NCI-H2029 (cell line): ENCODE measurements at regions not wholly inside any gene's neighbourhood (a gene's known extent, or its start where the extent isn't known, plus 50 kb on each side); places are given as distances from the start of the nearest gene placed in this dataset.
"Not testable (repeated sequence)": the region's sequence is repeated elsewhere in the genome, so short reads cannot be mapped to it uniquely, and the experiment has no call there.

Experiments used
- DNase-seq: peaks from one replicate; lab custom pipeline; 2025; lab: John Stamatoyannopoulos, UW

DNA sequence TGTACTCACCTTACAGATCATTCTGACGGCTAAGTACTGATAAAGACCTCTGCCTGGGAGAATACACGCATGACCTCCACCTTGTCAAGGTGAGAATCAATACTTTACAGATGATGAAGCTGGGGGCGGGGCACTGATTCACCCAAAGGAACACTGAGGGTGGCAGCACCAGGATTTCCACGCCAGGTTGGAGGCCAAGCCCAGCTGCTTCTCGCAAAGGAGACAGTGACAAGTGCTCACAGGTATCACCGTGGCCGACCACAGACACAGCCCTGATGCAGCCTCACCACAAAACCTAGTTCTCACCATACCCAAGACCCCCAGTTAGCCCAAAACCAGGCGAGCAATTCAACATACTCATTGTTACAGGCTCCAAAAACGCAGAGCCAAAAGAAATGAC lies 434.2 kb downstream of the SOX9 start:
- no peak for DNase-seq

DNA sequence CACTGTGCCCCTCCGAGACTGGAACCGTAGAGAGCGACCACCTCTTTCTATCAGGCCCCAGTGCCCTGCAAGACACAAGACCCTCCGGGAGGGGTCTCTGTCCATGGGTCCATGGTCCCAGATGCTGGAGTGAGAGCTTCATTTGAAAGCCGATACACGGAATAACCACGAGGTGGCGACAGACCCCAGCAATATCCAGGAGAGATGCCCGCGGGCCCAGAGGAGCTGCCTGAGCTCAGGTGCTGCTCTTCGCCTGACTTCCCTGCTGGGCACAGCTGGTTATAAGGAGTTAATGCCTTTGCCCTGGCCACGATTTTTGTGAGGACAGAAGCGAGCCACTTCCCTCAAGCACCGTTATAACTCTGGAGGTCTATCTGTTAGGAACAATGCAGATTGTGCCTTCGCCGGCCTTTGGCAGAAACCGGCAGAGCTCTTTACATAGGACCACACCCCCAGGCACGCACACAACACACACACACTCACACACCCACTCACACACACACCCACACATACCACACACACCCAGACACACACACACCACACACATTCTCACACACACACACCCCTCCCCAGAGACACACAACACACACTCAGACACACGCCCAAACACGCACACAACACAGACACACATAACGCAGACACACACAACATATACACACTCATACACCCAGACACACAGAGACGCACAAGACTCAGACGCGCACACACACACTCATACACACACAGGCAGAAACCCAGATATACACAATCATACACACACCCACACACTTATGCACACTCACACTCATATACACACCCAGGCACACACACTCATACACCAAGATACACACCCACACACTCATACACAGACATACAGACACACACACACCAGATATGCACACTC lies 436.4 kb downstream of the SOX9 start:
- DNase-seq: peak; percentile 48

DNA sequence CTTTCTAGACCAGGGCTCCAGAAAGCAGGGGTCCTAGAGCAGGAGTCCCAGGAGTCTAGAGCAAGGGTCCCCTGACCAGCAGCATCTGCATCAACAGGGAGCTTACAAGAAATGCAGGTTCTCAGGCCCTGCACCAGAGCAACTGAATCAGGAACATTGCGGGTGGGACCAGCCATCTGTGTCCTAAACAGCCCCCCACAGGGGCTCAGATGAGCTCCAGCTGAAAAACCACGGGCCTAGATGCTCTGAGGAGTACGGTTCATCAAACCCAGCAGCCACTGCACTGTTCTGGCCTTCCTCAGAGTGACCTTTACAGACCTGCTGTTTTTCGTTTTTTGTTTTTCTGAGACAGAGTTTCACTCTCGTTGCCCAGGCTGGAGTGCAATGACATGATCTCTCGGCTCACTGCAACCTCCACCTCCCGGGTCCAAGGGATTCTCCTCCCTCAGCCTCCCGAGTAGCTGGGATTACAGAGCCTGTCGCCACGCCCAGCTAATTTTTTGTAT lies 438.2 kb downstream of the SOX9 start:
- DNase-seq: no peak

DNA sequence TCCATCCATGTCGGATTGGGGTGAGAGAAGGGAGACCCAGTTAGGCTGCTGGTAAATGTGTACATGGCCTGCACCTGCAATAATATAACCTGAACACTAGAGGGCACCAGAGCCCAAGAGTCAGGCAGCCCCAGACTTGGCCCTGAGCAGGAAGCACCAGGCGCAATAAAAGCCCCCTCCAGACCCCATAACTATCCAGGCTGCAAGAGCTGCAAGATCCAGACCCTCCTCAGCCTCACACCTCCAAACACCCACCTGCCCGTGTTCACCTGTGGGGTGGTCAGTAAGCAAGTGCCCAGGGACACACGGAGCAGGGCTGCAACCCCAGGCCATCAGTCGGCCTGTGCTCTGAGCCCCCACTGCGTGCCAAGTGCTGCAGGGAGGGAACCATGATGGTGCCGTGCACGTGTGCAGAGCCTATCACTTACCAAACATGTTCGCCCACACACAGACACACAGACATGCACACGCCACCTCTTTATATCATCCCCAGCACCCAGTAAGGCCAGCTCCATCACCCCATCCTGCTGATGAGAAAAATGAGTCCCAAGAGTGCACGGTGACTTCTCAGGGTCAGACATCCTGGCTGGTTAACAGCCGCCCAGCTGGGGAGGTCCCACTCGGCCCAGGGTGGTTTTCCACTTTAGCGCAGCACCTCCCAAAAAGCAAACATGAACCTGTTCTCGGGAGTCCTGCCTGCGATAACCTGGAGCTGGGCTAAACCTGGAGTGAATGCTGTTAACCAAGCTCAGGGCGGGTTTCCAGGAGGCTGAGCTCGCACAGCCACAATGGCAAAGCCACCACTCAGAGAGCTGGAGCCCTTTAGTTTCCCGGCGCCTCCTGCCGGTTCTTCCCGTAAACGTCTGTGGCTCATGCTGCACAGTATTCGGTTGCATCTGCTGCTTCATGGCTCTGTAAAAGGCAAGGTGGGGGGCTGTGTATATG lies 439.8 kb downstream of the SOX9 start:
- peak; percentile 61 for DNase-seq

DNA sequence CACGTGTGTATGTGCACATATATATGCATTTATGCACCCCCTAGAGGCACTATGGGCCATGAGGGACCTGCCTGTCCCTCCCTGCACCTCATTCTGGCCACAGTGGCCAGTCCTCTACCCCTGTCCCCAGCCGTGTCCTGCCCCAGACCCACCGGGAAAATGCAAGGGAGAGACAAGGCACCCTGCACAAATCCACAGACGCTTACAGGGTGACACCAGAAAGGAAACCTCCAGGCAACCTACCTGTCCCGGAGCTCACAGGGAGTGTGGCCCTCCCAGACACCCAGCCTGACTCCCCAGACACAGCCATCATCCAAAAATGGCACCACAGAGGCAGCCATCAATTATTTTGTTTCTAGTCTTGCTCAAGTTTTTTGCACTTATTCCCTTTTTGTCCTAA lies 440.4 kb downstream of the SOX9 start:
- no peak for DNase-seq

DNA sequence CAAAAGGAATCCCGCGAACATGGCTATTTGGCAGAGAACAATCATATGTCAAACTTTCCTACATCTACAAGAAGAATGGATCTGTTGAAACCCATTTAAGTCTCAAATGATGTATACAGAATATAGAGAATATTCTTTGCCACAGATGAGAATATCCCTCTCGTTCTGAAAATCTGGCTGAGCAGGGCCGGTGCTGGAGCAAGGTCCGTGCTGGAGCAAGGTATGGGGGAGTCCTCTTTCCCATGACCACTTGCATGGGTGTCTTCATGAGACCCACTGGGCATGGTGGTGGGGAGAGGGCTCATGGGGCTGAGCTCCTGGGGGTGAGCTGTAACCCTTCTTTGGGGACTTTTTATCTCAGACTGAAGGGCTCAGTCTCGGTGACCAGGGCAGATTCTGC lies 440.9 kb downstream of the SOX9 start:
- DNase-seq: no peak

DNA sequence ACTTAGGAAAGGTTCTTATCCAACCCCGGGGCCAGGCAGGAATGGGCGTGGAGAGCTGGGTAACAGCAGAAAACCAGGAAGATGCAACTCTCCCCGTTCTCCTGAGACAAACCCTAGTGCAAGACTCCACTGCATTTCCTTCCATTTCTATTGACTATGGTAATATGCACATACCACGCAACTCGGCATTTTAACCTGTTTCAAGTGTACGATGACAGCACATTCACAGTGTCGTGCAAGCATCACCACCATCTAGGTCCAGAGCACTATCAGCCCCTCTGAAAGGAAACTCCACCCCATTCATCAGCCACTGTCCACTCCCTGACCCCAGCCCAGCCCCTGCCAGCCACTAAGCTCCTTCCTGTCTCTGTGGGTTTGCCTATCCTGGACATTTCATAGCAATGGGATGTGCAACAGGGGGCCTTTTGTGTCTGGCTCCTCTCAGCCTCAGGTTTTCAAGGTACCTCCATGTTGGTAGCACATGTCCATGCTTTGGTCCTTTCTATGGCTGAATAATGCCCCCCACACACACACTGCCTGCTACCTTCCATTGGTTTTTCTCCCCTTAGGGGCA lies 441.9 kb downstream of the SOX9 start:
- no peak for DNase-seq

DNA sequence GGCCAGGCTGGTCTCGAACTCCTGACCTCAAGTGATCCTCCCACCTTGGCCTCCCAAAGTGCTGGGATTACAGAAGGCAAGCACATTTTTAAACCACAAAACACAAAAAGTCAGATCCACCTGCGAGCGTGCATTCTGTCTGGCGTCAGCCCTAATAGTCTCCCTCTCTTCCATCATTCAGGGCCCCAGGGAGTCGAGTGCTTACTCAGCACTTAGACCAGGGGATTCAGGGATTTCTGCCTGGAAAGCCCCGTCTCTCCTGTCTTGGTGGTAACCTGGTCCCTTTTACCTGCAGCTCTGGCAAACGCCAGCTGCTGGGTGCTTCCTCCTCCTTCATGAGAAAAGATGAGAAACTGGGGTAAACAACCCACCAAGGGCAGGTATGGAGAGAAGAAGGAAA lies 443.1 kb downstream of the SOX9 start:
- DNase-seq: no peak

DNA sequence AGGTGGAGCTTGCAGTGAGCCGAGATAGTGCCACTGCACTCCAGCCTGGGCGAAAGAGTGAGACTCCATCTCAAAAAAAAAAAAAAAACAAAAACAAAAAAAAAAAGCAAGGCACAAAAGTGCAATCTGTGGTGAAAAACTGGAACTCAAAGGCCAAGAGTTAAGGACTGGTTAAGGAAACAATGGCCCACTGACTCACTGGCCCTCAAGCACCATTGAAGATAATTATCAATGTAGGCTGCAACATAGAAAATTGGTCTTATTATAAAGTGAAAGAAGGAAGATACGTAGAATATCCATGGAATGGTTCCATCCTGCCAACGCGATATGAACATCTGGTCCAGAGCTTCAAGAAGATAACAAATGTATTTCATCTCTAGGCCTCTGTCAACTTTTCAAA lies 444.2 kb downstream of the SOX9 start:
- DNase-seq: no peak

DNA sequence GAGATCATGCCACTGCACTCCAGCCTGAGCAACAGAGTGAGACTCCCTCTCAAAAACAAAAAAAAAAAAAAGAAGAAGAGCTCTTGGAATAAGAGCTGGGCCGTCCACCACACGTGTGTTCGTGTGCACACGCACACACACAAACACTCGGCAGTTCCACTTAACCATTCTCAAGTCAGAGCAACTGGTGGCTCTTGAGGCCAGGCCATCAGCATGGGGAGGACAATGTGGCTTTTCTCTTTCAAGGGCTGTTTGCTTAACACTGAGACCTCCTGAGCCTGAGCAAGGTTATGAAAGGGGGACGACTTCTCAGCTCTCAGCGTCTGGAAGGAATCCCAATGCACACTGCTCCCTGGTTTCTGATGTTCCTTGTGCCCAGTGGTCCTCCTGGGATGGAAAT lies 444.9 kb downstream of the SOX9 start:
- DNase-seq: peak; percentile 63

DNA sequence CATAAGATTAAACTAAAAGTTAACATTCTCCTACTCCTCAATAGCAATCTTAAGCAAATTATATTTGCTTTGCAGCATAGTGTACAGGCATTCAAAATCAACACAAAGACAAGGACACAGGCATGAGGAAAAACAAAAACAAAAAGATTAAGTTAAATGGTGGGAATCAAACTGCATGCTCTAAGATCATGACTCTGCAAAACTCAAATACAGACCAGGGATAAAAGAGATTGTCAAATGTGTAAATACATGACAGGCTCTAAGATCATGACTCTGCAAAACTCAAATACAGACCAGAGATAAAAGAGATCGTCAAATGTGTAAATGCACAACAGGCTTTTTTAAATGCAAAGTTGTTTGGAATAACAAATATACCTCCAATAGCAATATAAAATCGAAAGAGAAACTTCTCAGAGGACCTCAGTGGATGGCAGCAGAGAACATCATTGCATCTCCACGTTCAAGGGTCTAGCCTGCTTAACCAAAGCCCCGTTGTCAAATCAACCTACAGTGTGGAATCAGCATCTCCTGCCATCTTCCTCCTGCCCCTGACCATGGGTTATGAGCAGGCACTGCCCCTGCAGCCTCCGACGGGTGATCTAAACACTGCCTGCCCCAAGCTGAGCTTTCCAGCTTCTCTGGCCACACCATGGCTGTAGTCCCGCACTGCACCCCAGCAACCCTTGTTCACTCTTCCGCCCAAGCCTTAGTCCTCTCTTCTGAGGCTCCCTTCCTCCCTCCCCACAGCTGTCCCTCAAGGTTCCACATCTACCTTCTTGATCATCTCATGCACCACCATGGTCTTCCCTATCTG lies 446.1 kb downstream of the SOX9 start:
- no peak for DNase-seq

DNA sequence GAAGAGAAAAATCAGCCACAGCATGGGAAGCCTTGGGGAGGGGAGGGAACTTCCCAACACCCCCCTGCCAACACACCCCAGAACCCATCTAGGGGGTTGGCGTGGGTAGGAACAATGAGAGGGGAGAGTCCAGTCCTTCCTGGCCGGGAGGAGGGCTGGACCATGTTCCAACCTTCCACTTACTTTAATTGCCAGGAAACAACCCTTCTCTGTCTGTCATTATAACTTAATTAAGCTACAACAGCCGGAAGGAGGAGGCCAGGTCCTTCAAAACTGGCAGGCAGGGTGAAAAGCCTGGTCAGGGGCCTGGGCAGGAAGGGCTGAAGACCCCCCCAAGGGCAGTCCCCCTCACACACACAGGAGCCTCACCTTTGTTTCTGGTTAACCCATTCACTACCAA lies 447.0 kb downstream of the SOX9 start:
- DNase-seq: no peak

DNA sequence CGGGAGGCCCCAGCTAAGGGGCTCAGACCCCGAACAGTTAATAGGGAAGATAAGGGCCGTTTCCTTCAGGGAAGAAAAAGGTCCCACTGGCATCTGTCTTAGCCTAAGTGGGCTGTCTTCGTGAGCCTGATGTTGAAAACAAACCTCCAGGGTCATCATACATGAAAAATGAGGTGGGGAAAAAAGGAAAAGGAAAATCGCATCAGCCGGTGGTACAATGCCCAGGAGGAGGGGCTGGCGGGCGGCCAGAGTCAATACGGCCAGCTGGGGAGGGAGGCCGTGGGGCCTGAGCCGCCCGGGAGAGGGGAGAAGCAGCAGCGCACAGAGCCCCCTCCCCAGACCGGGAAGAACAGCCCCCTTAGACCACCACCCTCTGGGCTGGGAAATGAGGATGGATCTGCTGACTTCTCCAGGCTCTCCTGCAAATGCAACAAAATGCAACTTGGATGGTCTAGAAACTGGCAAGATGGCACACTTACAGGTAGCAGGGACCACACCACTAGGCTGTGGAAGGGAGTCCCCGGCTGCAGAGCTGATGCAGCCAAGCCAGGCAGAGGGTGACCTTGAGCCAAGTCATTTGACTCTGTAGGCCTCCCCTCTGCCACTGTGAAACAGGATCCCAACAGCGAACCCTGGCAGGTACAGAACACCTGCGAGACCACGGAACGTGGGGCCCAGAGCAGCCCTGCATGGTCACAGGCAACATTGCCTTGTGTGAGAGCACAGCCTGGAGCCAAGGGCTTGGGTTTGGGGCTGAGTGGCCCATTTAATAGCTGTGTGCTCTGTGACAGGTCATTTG lies 448.5 kb downstream of the SOX9 start:
- peak; percentile 56 for DNase-seq

DNA sequence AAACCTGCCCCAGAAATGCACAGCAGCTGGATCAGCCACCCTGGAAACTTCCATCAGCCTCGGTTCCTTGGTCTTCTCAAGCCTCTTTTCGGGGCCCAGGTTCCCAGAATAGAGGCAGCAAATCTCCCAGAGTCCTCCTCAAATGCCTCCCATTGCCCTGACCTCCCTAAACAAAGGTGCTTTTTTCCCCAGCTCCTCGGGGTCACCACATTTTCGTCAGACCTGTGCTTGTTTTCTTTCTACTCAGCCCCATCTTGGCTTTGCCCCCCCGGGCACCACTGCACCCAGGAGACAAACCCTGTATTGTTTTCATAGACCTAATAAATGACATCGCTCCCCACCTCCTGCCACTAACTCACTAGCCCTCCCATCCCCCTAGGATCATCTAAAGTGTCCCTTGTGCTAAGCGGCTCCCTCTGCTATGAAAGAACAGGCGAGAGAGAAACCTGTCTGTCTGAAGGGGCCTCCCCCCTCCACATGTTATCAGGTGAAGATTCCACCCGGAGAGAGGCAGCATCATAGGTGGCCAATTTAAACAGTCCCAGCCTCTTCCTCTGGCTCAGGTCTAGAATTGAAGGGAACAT lies 451.1 kb downstream of the SOX9 start:
- DNase-seq: no peak

DNA sequence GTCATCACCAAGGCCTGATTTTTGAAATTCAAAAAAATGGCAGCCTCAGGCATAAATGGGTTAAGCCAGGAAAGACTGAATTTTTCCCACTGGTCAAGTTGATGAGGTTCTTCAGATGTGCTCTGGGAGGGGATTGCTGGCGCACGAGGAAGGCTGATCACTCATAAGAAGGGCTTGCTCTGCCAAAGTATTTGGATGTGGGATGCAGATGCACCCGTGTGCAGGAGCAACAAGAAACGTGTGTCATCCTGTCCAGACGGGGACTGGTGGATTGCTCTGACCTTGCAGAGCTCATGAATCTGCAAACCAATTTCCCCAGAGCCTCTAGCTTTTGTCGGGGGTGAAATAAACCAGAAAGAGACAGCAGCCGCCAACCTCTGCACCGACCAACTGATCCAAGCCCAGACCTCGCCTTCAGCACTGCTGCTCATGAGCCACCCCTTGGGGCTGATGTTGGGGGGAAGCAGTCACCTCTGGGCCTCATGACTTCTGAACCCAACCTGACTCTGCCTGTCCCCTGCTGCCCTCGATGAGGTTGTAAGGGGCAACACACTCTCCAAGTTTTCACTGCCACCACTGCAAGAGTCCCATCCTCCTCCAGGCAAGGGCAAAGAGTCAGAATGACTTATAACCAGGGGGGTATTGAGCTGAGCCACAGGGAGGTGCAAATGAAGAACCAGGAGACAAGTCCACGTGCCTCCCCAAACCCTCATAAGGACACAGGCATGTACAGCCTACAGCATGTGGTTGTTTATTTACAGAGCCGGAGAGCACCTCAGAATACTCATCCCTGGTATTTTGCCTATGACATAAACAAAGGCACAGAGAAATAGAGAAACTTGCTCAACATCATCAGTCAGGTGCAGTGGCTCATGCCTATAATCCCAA lies 452.0 kb downstream of the SOX9 start:
- DNase-seq: no peak

DNA sequence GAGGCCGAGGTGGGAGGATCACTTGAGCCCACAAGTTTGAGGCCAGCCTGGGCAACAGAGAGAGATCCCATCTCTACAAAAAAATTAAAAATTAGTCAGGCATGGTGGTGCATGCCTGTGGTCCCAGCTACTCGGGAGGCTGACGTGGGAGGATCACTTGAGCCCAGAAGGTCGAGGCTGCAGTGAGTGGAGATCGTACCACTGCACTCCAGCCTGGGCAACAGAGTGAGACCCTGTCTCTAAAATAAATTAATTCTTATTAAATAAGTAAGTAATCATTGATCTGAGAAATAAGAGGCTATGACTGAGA lies 452.6 kb downstream of the SOX9 start:
- not testable (repeated sequence) for DNase-seq

DNA sequence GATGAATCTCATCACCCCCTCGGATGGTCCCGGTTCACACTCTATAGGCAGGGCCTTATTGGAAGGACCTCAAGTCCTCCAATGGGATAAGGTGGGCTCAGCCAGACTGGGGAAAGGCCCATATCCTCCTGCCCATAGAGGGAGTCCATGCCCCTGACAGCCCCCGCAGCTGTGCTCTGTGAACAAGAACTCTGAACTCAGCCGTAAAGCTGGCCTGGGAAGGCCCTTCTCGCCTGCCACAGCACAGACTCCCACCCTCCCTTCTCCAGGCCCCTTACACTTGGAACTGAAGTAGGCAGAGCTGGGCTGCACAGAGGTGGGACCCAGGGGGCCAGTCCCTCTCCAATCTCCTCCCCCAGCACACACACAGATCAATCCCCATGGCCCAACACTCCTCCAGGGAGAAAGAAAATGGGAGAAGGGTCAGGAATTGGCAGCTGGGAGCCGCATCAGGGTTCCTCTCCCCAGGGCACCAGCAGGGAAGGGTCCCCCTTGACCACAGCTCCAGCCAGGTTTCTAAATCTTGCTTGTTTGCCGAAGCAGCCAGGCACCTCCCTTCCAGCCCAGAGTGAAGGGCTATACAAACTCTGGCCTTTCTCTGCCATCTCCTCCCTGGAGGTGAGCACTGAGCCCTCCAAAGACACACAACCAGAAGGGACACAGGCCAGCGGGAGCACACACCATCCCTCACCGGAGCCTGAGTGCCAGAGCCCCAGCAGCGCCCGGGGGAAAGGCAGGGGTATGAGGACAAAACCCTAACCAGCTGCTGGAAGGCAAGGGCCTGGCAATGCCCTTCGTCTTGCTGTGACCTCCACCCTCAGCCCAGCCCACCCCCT lies 454.1 kb downstream of the SOX9 start:
- no peak for DNase-seq

DNA sequence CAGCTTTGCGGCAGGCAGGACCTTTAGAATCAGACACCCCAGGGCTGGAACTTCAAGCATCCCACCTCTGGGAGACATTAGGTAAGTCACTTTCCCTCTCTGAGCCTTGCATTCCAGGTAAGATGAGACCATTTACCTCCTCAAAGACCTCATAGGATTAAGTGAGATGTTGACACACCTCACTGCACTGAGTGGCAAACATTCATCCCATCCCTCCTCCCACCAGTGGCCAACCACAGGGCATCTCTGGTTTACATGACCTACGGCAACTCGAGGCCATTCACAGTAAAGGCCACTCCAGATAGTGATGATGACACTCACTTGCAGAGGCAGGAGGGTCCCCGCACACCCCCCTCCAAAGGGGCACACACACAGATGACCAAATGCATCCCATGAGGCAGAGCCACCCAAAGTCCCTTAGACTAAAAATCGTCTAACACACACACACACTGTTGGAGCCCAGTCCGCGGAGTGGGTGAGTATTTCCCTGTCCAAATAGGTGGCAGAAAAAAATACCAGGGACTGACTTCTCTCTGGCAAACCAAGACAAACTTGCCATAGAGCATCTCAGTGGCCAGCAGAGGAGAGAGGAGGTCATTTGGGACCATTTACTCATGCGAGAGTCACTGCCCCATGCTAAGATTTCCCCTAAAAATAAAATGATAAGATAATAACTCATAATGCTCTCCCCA lies 454.9 kb downstream of the SOX9 start:
- DNase-seq: peak; percentile 24
